HEK293 (cell line): ENCODE measurements at regions not wholly inside any gene's neighbourhood (a gene's known extent, or its start where the extent isn't known, plus 50 kb on each side); places are given as distances from the start of the nearest gene placed in this dataset.

ENCODE experiments used
- ZNF549 ChIP-seq: fragments of 450-650 bp; IDR thresholded peaks from 2 replicates; pipeline ENCODE4 v1.5.1; 2018; ENCODE audit warnings: missing biosample characterization, missing genetic modification characterization, mild to moderate bottlenecking, inconsistent platforms, moderate library complexity
- TF ChIP-seq, protein P1 (sequence below): fragments of 450-650 bp; formaldehyde crosslinking; IDR thresholded peaks from 2 replicates; pipeline ENCODE4 v1.5.1; 2016; ENCODE audit warnings: missing biosample characterization, missing genetic modification characterization

DNA sequence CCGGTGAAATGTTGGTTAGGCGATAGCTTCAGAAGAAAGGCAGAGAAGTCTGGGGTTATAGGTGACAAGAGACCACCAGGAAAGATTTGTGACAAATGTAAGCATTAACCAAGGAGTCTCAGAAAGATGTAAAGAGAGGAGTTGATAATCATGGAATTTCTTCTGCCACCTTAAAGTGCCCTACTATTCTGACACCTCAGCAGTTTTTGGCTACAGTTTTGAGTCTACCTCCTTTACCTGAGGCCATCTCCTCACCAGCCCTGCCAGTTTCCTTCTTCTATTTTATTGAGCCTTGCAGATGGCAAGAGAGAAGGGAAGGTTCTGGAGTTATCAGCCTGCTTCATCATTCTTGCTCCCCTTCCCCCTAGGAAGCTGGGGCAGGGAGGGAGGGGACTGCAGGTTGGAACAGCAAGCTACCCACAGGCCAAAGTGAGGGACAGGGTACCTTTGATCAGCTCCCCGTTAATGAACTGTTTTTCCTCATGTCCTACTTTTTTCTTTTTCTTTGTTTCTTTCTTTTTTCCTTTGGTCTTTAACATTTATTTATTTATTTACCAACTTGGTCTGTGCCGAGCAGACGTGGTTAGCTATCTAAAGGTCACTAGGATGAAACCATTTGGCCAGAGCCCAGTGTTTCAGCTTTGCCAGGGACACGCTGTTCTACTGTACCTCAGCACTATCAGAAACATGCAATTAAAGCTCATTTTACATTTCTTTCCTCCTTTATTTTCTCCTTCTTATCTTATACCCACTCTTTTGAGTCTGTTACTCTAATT, 438.7 kb upstream of the AR start:
- TF ChIP-seq ZNF549 (tag by site-specific recombination): no peak
- TF ChIP-seq, protein P1, sequence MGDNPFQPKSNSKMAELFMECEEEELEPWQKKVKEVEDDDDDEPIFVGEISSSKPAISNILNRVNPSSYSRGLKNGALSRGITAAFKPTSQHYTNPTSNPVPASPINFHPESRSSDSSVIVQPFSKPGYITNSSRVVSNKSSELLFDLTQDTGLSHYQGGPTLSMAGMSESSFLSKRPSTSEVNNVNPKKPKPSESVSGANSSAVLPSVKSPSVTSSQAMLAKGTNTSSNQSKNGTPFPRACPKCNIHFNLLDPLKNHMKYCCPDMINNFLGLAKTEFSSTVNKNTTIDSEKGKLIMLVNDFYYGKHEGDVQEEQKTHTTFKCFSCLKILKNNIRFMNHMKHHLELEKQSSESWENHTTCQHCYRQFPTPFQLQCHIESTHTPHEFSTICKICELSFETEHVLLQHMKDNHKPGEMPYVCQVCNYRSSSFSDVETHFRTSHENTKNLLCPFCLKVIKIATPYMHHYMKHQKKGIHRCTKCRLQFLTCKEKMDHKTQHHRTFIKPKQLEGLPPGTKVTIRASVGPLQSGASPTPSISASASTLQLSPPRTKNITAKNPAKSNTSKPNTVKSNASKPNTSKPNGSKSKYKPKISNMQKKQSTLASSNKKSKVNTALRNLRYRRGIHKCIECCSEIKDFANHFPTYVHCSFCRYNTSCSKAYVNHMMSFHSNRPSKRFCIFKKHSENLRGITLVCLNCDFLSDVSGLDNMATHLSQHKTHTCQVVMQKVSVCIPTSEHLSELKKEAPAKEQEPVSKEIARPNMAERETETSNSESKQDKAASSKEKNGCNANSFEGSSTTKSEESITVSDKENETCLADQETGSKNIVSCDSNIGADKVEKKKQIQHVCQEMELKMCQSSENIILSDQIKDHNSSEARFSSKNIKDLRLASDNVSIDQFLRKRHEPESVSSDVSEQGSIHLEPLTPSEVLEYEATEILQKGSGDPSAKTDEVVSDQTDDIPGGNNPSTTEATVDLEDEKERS: no peak
